ENCODE measurements at regions not wholly inside any gene's neighbourhood (a gene's known extent, or its start where the extent isn't known, plus 50 kb on each side); places are given as distances from the start of the nearest gene placed in this dataset.

DNA sequence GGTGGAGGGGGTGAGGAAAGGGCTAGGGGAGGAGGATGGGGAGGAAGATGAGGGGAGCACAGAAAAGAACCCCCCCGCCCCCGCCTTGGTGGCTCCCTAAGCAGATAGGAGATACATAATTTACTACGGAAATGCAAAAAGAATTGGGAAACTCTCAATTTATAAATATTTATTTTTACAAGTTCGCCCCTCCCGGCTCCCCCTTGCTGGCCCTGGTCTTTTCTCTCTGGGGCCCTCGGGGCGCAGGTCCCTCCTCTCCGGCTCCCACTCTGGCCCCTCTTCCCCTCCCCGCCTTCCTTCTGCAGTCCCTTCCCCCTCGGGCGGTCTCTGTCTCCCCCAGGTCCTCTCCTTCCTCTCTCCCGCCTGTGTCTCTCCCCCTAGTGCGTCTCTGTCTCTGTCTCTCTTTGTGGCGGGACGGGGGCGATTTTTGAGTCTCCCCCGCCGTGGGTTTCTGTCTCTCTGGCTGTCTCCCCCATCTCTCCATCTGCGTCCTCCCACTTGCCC, 173.6 kb upstream of the IER5L start:
- no peak for DNase-seq

GRCh38 chr9:129351058-129351641, 173.1 kb upstream of the IER5L start:
- no peak for DNase-seq

DNA sequence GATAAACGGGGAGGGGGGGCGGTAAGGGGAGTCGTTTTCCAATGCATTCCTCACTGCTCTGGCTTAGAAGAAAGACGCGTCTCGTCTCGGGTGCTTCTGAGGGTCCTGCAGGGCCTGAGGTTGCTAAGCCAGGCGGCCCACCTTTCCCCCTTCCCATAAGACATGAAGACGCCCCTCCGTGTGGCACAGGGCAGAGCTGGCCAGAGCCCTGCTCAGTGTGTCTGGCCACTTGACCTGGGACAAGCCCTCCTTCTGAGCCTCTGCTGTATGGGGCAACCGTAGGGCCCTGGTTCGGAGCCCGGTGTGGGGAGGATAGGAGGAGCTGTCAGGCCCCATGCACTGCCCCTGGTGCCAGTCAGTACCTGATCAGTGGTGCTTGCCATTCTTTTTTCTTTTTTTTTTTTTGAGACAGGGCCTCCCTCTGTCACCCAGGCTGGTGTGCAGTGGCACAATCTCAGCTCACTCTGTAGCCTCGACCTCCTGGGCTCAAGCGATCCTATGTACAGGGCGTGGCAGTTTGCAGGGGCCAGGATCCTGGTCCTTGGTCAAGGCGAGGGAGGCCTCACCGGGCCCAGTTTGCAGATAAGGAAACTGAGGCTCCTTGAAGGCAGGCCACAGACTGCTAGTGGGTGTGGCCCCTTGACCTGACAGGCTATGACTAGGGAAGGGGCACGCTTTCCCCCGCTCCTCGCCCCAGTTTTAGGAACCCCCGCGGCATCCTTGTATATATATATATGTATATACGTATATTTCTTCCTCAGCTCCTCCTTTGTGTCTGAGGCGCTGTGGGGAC, 172.3 kb upstream of the IER5L start:
- no peak for DNase-seq

GRCh38 chr9:129349665-129349947, 171.5 kb upstream of the IER5L start:
- DNase-seq: no peak

DNA sequence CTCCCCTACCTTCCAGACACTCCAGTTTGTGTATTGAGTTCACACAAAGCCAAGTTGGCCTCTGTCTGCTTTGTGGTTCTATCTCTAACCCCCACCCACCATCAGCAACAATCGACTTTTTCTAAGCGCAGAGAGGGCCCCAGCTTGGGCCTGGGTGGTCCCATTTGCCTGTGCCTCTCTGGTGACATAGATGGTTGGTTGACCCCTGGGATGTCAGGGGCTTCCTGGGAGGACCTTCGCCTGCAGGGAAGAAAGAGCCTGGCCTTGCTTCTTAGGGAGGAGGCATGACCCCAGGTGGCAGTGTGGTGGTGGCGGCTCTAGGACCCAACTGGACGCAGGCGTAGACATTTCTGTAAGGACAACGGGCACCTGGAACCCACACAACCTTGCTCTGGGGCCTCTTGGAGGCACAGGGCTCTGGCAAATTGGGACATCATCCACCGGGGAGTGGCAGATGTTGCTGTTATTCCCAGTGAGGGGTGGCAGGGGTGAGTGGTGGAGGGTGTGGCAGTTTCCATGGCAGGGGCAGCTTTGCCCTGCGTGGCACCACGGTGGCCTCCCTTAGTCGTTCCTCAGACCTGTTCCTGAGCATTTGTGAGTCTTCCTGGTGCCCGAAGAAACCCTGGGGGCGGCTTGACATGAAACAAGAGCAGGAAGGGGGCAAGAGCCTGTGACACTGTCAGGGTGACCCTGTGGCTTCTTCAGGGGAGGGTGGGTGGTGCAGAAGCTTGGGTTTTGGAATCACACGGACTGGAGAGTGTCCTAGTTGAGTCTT, 171.0 kb upstream of the IER5L start:
- no peak for DNase-seq

- no peak for DNase-seq
These were observed 169.5 kb upstream of the IER5L start for GRCh38 chr9:129347316-129348120.

DNA sequence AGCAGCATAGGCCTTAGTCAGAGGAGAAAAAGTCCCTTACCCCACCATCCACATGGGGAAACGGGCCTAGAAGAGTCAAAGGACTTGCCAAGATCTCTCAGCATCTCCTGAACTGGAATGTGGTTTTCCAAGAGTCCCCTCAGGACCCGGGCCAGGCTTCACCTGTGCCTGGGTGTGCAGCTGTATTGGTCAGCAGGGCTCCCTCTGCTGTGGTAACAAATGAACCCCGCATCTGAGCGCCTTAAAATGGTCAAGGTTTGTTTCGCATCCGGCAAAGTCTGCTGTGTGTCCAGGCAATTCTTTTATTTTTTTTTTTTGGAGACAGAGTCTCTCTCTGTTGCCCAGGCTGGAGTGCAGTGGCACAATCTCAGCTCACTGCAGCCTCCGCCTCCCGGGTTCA, 168.0 kb upstream of the IER5L start:
- no peak for DNase-seq

- no peak for DNase-seq
These were observed 166.8 kb upstream of the IER5L start for GRCh38 chr9:129344641-129345495.

GRCh38 chr9:129343424-129344375, 165.6 kb upstream of the IER5L start:
- no peak for DNase-seq

DNA sequence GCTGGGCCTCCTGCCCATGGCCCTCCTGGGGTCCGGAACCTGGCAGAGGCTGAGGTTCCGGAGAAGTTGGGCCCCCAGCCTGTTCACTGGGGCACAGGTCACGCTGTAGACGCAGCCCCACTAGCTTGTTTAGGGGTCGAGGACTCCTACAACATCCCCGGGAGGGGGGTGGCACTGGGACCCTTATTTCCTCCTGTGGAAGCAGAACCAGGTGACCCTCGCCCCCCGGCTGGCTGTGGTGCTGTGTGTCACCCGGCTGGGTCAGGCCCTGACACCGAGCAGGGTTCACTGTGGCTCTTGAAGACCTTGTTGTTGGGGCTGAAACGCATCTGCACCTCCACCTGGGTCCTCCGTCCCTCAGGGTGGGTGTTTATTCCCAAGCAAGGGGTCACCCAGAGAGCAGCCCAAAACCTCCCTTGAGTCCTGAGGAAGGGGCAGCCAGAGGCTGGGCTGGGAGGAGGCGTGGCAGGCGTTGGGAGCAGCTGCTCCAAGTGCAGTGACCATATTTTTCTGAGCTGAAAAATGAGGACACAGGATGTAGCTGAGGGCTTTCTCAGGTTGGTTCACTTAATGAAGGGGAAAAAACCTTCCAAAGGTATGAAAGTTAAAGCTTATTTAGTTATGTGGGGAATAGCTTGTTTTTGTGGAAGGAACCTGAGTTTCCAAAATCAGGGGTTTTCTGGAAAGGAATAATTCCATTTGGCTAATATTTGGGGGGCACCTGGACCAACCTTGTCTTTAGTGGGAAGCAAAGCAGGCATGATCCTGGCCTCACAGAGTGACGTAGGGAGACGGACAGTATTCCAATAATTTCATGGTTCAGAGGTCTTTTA, 164.7 kb upstream of the IER5L start:
- no peak for DNase-seq

- no peak for DNase-seq
These were observed 163.9 kb upstream of the IER5L start for GRCh38 chr9:129341987-129342348.

DNA sequence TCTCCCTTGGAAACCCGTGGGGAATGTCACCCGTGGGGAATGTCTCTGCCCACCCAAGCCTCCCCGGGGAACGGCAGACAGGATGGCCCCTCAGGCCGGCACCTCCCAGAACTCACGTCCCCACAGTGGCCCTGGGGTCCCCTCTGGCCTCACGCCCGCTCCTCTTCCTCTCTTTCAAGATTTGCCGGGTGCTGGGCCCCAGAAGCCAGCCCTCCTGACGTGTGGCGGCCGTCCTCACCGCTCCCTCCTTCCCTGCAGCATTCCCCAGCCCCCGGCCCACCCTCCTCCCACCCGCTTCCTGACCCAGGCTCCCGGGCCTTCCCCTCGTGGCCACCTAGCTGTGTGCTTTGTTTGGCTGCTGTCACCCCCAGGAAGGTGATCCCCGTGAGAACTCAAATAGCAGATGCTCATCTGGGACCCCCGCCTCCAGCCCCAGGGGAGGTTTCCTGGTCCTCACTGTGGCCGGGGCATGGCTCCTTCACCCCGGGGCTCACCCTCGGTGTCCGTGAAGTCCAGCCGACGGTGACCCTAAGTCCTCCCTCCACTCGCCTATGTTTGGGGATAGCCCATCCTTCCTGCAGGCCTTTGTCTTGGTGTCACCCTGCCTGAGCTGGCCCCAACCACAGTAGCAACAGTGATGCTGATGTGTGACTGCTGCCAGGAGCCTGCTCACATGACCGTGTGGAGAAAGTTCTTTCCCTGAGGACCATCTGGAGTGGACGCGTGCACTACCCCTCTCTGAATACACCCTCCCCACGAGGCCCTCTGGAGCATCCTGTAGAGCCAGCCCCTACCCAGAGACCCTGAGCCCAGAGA, 163.3 kb upstream of the IER5L start:
- no peak for DNase-seq

DNA sequence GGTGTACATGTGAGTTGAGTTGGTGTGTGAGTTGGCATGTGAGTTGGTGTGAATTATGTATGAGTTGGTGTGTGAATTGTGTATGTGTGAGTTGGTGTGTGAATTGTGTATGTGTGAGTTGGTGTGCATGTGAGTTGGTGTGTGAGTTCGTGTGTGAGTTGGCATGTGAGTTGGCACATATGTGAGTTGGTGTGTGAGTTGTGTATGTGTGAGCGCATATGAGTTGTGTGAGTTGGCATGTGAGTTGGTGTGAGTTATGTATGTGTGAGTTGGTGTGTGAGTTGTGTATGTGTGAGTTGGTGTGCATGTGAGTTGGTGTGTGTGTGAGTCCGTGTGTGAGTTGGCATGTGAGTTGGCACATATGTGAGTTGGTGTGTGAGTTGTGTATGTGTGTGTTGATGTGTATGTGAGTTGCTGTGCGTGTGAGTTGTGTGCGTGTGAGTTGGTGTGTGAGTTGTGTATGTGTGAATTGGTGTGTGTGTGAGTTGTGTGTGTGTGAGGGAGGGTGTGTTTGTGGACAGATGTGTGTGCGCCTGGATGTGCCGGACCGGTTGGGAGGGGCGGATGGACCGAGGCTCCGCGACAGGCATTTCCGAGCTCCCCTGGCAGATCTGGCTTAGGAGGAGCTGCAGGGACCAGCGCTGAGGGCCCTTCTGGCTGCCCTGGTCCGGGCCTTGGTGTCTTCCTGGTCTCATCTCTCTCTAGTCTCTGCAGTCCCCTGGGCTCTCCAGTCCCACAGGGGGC, 162.5 kb upstream of the IER5L start:
- DNase-seq: no peak

DNA sequence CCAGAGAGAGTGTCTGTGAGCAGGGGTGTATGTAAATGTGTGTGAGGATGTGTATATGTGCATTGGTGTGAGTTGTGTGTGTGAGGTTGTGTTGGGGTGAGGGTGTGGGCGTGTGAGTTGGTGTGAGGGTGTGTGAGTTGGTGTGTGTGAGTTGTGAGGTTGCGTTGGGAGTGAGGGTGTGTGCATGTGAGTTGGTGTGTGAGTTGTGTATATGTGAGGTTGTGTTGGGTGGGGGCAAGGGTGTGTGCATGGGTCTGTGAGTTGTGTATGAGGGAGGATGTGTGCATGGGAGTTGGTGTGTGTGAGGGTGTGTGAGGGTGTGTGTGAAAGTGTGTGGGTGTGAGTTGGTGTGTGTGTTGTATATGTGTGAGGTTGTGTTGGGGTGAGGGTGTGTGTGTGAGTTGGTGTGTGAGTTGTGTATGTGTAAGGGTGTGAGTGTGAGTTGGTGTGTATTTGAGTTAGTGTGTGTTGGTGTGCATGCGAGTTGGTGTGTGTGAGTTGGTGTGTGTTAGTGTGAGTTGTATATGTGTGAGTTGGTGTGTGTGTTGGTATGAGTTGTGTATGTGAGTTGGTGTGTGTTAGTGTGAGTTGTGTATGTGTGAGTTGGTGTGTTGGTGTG, 161.6 kb upstream of the IER5L start:
- DNase-seq: no peak

DNA sequence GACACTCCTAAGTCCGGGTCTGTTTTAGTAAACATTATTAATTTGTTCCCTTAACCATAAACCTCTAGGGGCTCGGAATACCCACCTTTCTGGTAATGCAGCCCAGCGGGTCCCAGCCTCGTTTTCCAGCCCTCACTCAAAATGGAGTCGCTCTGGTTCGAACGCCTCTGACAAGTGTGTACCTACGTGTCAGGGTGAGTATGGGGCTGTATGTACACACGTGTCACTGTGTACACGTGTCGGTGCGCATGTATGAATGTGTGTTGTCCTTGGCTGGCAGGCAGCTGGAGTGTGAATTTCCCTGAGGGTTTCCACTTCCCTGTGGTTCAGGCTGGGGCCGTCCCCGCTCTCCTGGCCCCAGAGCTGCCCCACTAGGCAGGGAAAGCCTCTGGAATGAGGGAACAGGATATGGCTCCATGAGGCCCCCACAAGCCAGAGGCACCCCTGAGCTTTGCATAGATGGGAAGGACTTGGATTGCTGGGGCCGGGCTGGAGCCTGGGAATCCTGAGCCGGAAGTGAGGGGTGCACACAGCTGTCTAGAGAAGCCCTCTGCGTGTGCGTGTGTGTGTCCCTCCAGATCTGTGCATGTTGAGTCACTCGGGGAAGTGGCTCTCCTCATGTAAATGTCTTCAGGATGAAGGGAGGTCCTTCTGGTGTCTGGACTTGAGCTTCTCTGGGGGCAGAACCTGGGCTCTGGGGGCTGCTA, 160.8 kb upstream of the IER5L start:
- DNase-seq: no peak

- no peak for DNase-seq
These were observed 159.5 kb upstream of the IER5L start for GRCh38 chr9:129337336-129338140.
